ENCODE measurements at regions not wholly inside any gene's neighbourhood (a gene's known extent, or its start where the extent isn't known, plus 50 kb on each side); places are given as distances from the start of the nearest gene placed in this dataset.

GRCh38 chr10:3415878-3416605, 243.5 kb upstream of the PITRM1 start:
- no peak overlapping the region for H3K4me3 Mint-ChIP-seq
- intact Hi-C loops (cut with micrococcal nuclease), result no loop called here
- no peak for DNase-seq
- H3K27me3 Mint-ChIP-seq, result peaks cover 17% of the 10 kb centered on the region
- no peaks in the 10 kb centered on the region for H3K36me3 Mint-ChIP-seq (ENCODE audit: low read depth)
- H3K4me1 Mint-ChIP-seq, result peaks cover 20% of the 10 kb centered on the region
- H3K27ac Mint-ChIP-seq, result no peak overlapping the region
- H3K9me3 Mint-ChIP-seq, result peaks cover 2% of the 10 kb centered on the region

- Mint-ChIP-seq H3K9me3 (peaks cover 5% of the 10 kb centered on the region), H3K27ac (no peak overlapping the region), H3K27me3 (peaks cover 12% of the 10 kb centered on the region), H3K36me3 (ENCODE audit: low read depth) (no peaks in the 10 kb centered on the region), H3K4me3 (no peak overlapping the region), H3K4me1 (peaks cover 11% of the 10 kb centered on the region)
- DNase-seq, result no peak
- intact Hi-C loops (cut with micrococcal nuclease), result no loop called here
These were observed 242.6 kb upstream of the PITRM1 start for GRCh38 chr10:3415038-3415736.

- Mint-ChIP-seq H3K9me3 (peaks cover 5% of the 10 kb centered on the region), H3K4me3 (no peak overlapping the region), H3K27ac (no peak overlapping the region), H3K4me1 (peaks cover 6% of the 10 kb centered on the region), H3K36me3 (ENCODE audit: low read depth) (no peaks in the 10 kb centered on the region), H3K27me3 (peaks cover 12% of the 10 kb centered on the region)
- intact Hi-C loops (cut with micrococcal nuclease), result no loop called here
- no peak for DNase-seq
These were observed 242.1 kb upstream of the PITRM1 start for GRCh38 chr10:3414667-3415023.

GRCh38 chr10:3413937-3414666, 241.5 kb upstream of the PITRM1 start:
- no peak for DNase-seq
- Mint-ChIP-seq H3K4me3 (no peak overlapping the region), H3K9me3 (peaks cover 5% of the 10 kb centered on the region), H3K36me3 (ENCODE audit: low read depth) (no peaks in the 10 kb centered on the region), H3K4me1 (peaks cover 2% of the 10 kb centered on the region), H3K27ac (no peak overlapping the region), H3K27me3 (peaks cover 12% of the 10 kb centered on the region)
- intact Hi-C loops (cut with micrococcal nuclease), result no loop called here

- Mint-ChIP-seq H3K36me3 (ENCODE audit: low read depth) (no peaks in the 10 kb centered on the region), H3K4me1 (peaks cover 2% of the 10 kb centered on the region), H3K27ac (no peak overlapping the region), H3K27me3 (peaks cover 4% of the 10 kb centered on the region), H3K9me3 (peaks cover 5% of the 10 kb centered on the region), H3K4me3 (no peak overlapping the region)
- intact Hi-C loops (cut with micrococcal nuclease), result no loop called here
- DNase-seq, result no peak
These were observed 240.1 kb upstream of the PITRM1 start for GRCh38 chr10:3412646-3413045.

- H3K27ac Mint-ChIP-seq, result no peak overlapping the region
- H3K27me3 Mint-ChIP-seq, result peaks cover 4% of the 10 kb centered on the region
- H3K4me1 Mint-ChIP-seq, result peaks cover 2% of the 10 kb centered on the region
- H3K4me3 Mint-ChIP-seq, result no peak overlapping the region
- no peaks in the 10 kb centered on the region for H3K36me3 Mint-ChIP-seq (ENCODE audit: low read depth)
- DNase-seq, result no peak
- intact Hi-C loops (cut with micrococcal nuclease), result no loop called here
- peaks cover 5% of the 10 kb centered on the region for H3K9me3 Mint-ChIP-seq
These were observed 239.5 kb upstream of the PITRM1 start for GRCh38 chr10:3412071-3412582.

DNA sequence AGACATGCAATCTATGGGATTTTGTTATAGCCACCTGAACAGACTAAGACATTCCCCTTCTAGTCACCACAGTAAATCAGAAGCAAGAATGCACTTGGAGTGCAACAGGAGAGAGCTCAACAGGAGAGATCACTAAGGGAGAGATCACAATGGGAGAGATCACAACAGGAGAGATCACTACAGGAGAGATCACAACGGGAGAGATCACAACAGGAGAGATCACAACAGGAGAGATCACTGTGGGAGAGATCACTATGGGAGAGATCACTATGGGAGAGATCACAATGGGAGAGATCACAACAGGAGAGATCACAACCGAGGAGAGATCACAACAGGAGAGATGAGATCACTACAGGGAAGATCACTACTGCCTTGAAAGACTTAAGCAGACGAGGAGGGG, 238.5 kb upstream of the PITRM1 start:
- Mint-ChIP-seq H3K27ac (no peak overlapping the region), H3K4me1 (peaks cover 2% of the 10 kb centered on the region), H3K4me3 (no peak overlapping the region), H3K36me3 (ENCODE audit: low read depth) (no peaks in the 10 kb centered on the region), H3K9me3 (peaks cover 5% of the 10 kb centered on the region), H3K27me3 (peaks cover 2% of the 10 kb centered on the region)
- intact Hi-C loops (cut with micrococcal nuclease), result no loop called here
- DNase-seq, result no peak

DNA sequence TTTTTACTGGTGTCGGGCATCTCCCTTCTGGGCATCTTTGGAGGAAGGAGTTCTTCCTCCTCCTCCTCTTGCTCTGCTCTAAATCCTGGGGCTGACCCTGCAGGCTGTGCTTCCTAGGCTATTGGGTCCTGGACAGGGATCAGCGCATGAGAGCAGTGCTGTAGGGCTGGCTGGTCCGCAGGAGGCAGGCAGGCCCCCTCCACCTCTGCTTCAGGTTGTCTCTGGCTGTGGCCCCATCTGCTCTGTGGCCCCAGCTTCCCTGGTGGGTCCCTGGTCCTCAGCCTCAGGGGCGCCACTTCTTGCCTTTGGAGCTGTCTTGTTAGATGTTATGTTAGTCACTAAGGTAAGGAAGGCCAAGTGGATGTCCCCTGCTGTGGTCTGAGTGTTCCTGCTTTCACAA, 237.3 kb upstream of the PITRM1 start:
- no peak for DNase-seq

DNA sequence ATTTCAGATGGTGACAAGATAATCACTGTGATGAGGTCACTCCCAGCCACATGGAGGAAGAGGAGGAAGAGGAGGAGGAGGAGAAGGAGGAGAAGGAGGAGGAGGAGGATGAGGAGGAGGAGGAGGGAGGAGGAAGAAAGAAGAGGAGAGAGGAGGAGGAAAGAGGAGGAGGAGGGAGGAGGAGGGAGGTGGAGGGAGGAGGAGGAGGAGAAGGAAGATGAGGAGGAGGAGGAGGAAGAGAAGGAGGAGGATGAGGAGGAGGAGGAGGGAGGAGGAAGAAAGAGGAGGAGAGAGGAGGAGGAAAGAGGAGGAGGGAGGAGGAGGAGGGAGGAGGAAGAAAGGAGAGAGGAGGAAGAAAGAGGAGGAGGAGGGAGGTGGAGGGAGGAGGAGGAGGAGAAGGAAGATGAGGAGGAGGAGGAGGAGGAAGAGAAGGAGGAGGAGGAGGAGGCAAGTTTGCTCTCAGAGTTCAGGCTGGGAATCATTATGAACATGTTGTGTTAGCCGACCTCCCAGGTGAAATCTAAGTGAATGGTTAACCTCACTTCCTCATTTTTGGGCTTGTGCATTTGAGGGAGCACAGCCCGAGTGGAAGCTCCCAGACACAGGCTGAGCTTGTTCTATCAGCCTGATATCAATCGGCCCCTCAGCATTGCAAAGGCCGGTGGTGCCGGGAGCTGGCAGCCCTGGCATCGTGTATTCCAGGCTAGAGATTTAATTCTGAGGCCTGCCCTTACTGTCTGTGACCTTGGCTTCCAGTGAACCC, 236.2 kb upstream of the PITRM1 start:
- Mint-ChIP-seq H3K9me3 (peaks cover 5% of the 10 kb centered on the region), H3K36me3 (ENCODE audit: low read depth) (no peaks in the 10 kb centered on the region), H3K27ac (peak overlapping the region; percentile 53), H3K4me3 (no peak overlapping the region), H3K4me1 (peaks cover 2% of the 10 kb centered on the region), H3K27me3 (peaks cover 6% of the 10 kb centered on the region)
- DNase-seq, result no peak
- intact Hi-C loops (cut with micrococcal nuclease), result no loop called here

More for the DNA sequence above, 237.3 kb upstream of the PITRM1 start:
- peaks cover 4% of the 10 kb centered on the region for H3K27me3 Mint-ChIP-seq
- H3K36me3 Mint-ChIP-seq (ENCODE audit: low read depth), result no peaks in the 10 kb centered on the region
- H3K9me3 Mint-ChIP-seq, result peaks cover 5% of the 10 kb centered on the region
- intact Hi-C loops (cut with micrococcal nuclease), result no loop called here
- H3K27ac Mint-ChIP-seq, result no peak overlapping the region
- H3K4me1 Mint-ChIP-seq, result peaks cover 2% of the 10 kb centered on the region
- no peak overlapping the region for H3K4me3 Mint-ChIP-seq

- Mint-ChIP-seq H3K4me1 (peaks cover 2% of the 10 kb centered on the region), H3K27ac (no peak overlapping the region), H3K27me3 (peaks cover 11% of the 10 kb centered on the region), H3K9me3 (peaks cover 5% of the 10 kb centered on the region), H3K36me3 (ENCODE audit: low read depth) (no peaks in the 10 kb centered on the region), H3K4me3 (no peak overlapping the region)
- no peak for DNase-seq
- intact Hi-C loops (cut with micrococcal nuclease), result no loop called here
These were observed 234.6 kb upstream of the PITRM1 start for GRCh38 chr10:3407208-3407607.

- peaks cover 11% of the 10 kb centered on the region for H3K27me3 Mint-ChIP-seq
- H3K9me3 Mint-ChIP-seq, result peaks cover 5% of the 10 kb centered on the region
- H3K4me3 Mint-ChIP-seq, result no peak overlapping the region
- intact Hi-C loops (cut with micrococcal nuclease), result no loop called here
- no peak for DNase-seq
- no peak overlapping the region for H3K27ac Mint-ChIP-seq
- H3K4me1 Mint-ChIP-seq, result peaks cover 2% of the 10 kb centered on the region
- no peaks in the 10 kb centered on the region for H3K36me3 Mint-ChIP-seq (ENCODE audit: low read depth)
These were observed 234.0 kb upstream of the PITRM1 start for GRCh38 chr10:3406556-3406955.

DNA sequence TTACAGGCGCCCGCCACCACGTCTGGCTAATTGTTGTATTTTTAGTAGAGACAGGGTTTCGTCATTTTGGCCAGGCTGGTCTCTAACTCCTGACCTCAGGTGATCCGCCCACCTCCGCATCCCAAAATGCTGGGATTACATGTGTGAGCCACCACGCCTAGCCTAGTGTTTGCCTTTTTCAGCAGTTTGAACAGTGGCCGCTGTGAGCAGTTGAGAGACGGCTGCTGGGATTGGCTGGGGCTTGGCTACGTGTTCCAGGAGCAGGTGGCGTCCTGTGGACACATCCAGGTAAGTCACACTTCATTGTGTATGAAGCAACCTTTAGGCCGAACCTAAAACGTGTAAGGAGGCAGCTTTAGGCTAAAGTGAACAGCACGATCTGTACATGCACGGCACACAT, 231.8 kb upstream of the PITRM1 start:
- peaks cover 2% of the 10 kb centered on the region for H3K4me1 Mint-ChIP-seq
- no peak overlapping the region for H3K4me3 Mint-ChIP-seq
- H3K9me3 Mint-ChIP-seq, result no peaks in the 10 kb centered on the region
- H3K27me3 Mint-ChIP-seq, result peaks cover 11% of the 10 kb centered on the region
- DNase-seq, result no peak
- H3K27ac Mint-ChIP-seq, result no peak overlapping the region
- no peaks in the 10 kb centered on the region for H3K36me3 Mint-ChIP-seq (ENCODE audit: low read depth)
- intact Hi-C loops (cut with micrococcal nuclease), result no loop called here

DNA sequence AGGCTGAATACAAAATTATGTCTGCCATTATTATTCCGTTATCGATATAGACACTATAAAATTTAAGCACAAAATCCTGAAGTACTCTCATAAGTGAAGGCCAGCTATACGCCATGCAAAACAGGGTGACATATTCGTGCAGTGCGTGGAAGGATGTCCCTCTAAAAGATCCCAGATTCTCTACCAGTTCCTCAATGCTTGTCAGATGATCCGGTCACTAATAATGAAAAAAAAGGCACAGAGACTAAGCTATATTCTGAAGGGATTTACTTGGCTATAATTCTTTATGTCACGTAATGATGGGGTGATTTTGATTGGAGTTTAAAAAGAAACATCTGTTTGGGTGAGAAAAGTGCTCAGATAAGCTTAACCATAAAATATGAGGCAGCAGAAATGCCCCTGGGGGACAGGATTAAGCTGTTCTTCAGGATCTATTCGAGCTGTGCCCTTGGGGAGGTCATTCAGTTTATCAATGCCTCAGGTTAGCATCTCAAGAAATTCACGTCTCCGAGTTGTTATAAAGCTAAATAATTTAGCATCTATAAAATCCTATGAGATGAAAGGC, 229.7 kb upstream of the PITRM1 start:
- intact Hi-C loops (cut with micrococcal nuclease), result no loop called here
- Mint-ChIP-seq H3K36me3 (ENCODE audit: low read depth) (no peaks in the 10 kb centered on the region), H3K27me3 (peaks cover 20% of the 10 kb centered on the region), H3K4me1 (no peaks in the 10 kb centered on the region), H3K27ac (no peak overlapping the region), H3K4me3 (no peak overlapping the region), H3K9me3 (no peaks in the 10 kb centered on the region)
- no peak for DNase-seq

Data from activated CD4-positive, alpha-beta T cell treated with anti-CD3 and anti-CD28 coated beads, Interleukin-2, amount 10 ng/mL, durations not matched to agents 24 days and 14 days (primary cell).